ENCODE measurements at regions not wholly inside any gene's neighbourhood (a gene's known extent, or its start where the extent isn't known, plus 50 kb on each side); places are given as distances from the start of the nearest gene placed in this dataset.

- TF ChIP-seq CTCF (IDR thresholded peaks at IDR 0.05; ENCODE audit: low read depth, low read length), result no peak
- no peak overlapping the region for H3K4me3 ChIP-seq (ENCODE audit: low read depth, low read length)
These were observed 854.0 kb upstream of the SEL1L start for GRCh38 chr14:82387699-82388098.

- no peak for TF ChIP-seq CTCF (IDR thresholded peaks at IDR 0.05; ENCODE audit: low read depth, low read length)
- no peak overlapping the region for H3K4me3 ChIP-seq (ENCODE audit: low read depth, low read length)
These were observed 854.8 kb upstream of the SEL1L start for GRCh38 chr14:82388488-82388887.

DNA sequence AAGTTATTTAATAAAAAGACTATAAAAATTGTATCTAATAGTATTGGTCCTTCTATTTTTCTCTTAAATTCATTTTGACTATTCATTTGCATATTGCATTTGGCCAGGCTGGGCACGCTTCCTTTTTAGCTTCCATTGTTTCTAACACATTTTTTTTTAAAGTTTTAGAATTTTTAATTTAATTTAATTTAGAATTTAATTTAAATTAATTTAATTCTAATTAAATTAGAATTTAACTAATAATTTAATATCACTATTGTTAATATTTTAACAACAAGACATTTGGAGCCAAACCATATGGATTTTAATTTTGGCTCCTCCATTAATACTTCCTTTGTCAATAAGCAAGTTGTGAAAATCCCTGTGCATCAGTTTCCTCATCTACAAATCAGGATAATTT, 856.9 kb upstream of the SEL1L start:
- no peak for TF ChIP-seq CTCF (IDR thresholded peaks at IDR 0.05; ENCODE audit: low read depth, low read length)
- no peak overlapping the region for H3K4me3 ChIP-seq (ENCODE audit: low read depth, low read length)

DNA sequence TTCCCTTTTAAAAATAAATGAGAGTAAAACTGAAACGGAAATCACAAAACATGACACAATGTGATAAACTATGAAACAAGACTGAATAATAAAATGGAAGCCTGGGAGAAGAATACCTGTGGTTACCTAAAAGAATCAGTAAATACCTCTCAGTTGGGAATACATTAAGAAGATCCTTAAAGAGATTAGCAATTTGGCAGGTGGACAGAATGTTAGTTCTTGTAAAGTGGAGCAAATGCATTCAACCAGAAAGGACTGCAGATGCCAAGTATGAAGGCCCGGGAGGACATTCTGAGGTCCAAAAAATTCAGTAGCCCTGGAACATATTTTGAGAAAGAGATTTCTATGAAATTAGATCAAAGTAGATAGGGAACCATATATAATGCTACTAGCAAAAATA, 861.3 kb upstream of the SEL1L start:
- TF ChIP-seq CTCF (IDR thresholded peaks at IDR 0.05; ENCODE audit: low read depth, low read length), result no peak

GRCh38 chr14:82398256-82398655, 864.6 kb upstream of the SEL1L start:
- TF ChIP-seq CTCF (IDR thresholded peaks at IDR 0.05; ENCODE audit: low read depth, low read length), result no peak
- H3K4me3 ChIP-seq (ENCODE audit: low read depth, low read length), result no peak overlapping the region

More for the DNA sequence above, 861.3 kb upstream of the SEL1L start:
- H3K4me3 ChIP-seq (ENCODE audit: low read depth, low read length), result no peak overlapping the region

GRCh38 chr14:82403987-82404386, 870.3 kb upstream of the SEL1L start:
- no peak for TF ChIP-seq CTCF (IDR thresholded peaks at IDR 0.05; ENCODE audit: low read depth, low read length)
- H3K4me3 ChIP-seq (ENCODE audit: low read depth, low read length), result no peak overlapping the region

DNA sequence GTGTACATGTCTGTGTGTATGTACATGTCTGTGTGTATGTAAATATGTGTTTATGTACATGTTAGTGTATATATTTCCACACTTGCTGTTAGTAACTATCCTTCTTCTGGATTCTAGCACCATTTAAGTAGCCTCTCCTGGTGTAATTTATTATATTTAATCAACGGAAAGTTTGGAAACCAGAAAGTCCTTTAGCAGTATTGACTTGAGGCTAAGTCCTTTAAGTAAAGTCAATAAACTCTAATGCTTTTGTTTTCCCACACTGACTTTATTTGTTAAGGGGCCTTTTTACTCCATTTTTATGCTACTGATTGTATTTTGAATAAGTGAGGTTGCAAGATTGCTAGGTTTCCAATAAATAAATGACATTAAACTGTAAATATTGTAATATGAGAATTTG, 876.4 kb upstream of the SEL1L start:
- no peak overlapping the region for H3K4me3 ChIP-seq (ENCODE audit: low read depth, low read length)
- no peak for TF ChIP-seq CTCF (IDR thresholded peaks at IDR 0.05; ENCODE audit: low read depth, low read length)

All from WI38 (cell line).